ENCODE measurements at regions not wholly inside any gene's neighbourhood (a gene's known extent, or its start where the extent isn't known, plus 50 kb on each side); places are given as distances from the start of the nearest gene placed in this dataset.

- Mint-ChIP-seq H3K4me1 (ENCODE audit: low read depth, unreplicated experiment) (peaks cover 9% of the 10 kb centered on the region), H3K27me3 (ENCODE audit: unreplicated experiment) (no peaks in the 10 kb centered on the region), H3K36me3 (ENCODE audit: insufficient read depth, unreplicated experiment) (no peaks in the 10 kb centered on the region), H3K4me3 (ENCODE audit: low read depth, unreplicated experiment) (no peak overlapping the region), H3K27ac (ENCODE audit: unreplicated experiment) (no peak overlapping the region), H3K9me3 (ENCODE audit: low read depth, unreplicated experiment) (peaks cover 2% of the 10 kb centered on the region)
- BruUV-seq (replicated peaks): no TSS peak
- TF ChIP-seq CTCF (IDR thresholded peaks at IDR 0.05; ENCODE audit: unreplicated experiment): no peak
- no peak for DNase-seq
- CTCF ChIA-PET: interaction anchor here (1.0 kb wide), 1 partner anchor 268 kb away, joined by 3 read pairs; no protein-coding TSS in a partner anchor
- intact Hi-C loops (cut with micrococcal nuclease; ENCODE audit: unreplicated experiment): no loop called here
Measured at GRCh38 chr3:152176241-152176640, 92.5 kb upstream of the MBNL1 start.

GRCh38 chr3:152176998-152177397 lies 91.7 kb upstream of the MBNL1 start:
- H3K9me3 Mint-ChIP-seq (ENCODE audit: low read depth, unreplicated experiment): no peaks in the 10 kb centered on the region
- H3K4me1 Mint-ChIP-seq (ENCODE audit: low read depth, unreplicated experiment): peaks cover 9% of the 10 kb centered on the region
- H3K27me3 Mint-ChIP-seq (ENCODE audit: unreplicated experiment): no peaks in the 10 kb centered on the region
- no peak for TF ChIP-seq CTCF (IDR thresholded peaks at IDR 0.05; ENCODE audit: unreplicated experiment)
- no peak overlapping the region for H3K4me3 Mint-ChIP-seq (ENCODE audit: low read depth, unreplicated experiment)
- intact Hi-C loops (cut with micrococcal nuclease; ENCODE audit: unreplicated experiment): no loop called here
- no peak for DNase-seq
- CTCF ChIA-PET: no interaction called here
- no TSS peak for BruUV-seq (replicated peaks)
- H3K27ac Mint-ChIP-seq (ENCODE audit: unreplicated experiment): no peak overlapping the region
- no peaks in the 10 kb centered on the region for H3K36me3 Mint-ChIP-seq (ENCODE audit: insufficient read depth, unreplicated experiment)

GRCh38 chr3:152177757-152178156 lies 91.0 kb upstream of the MBNL1 start:
- intact Hi-C loops (cut with micrococcal nuclease; ENCODE audit: unreplicated experiment): no loop called here
- Mint-ChIP-seq H3K27me3 (ENCODE audit: unreplicated experiment) (no peaks in the 10 kb centered on the region), H3K36me3 (ENCODE audit: insufficient read depth, unreplicated experiment) (no peaks in the 10 kb centered on the region), H3K4me1 (ENCODE audit: low read depth, unreplicated experiment) (peaks cover 9% of the 10 kb centered on the region), H3K27ac (ENCODE audit: unreplicated experiment) (no peak overlapping the region), H3K9me3 (ENCODE audit: low read depth, unreplicated experiment) (no peaks in the 10 kb centered on the region), H3K4me3 (ENCODE audit: low read depth, unreplicated experiment) (no peak overlapping the region)
- no peak for DNase-seq
- CTCF ChIA-PET: no interaction called here
- no TSS peak for BruUV-seq (replicated peaks)
- TF ChIP-seq CTCF (IDR thresholded peaks at IDR 0.05; ENCODE audit: unreplicated experiment): no peak

- Mint-ChIP-seq H3K27ac (ENCODE audit: unreplicated experiment) (no peak overlapping the region), H3K4me3 (ENCODE audit: low read depth, unreplicated experiment) (no peak overlapping the region), H3K36me3 (ENCODE audit: insufficient read depth, unreplicated experiment) (no peaks in the 10 kb centered on the region), H3K4me1 (ENCODE audit: low read depth, unreplicated experiment) (peaks cover 8% of the 10 kb centered on the region), H3K27me3 (ENCODE audit: unreplicated experiment) (no peaks in the 10 kb centered on the region), H3K9me3 (ENCODE audit: low read depth, unreplicated experiment) (no peaks in the 10 kb centered on the region)
- CTCF ChIA-PET: interaction anchor here (0.6 to 1.6 kb wide), 6 partner anchors 10 to 289 kb away, joined by 3 to 17 read pairs (median 4); no protein-coding TSS in a partner anchor
- no TSS peak for BruUV-seq (replicated peaks)
- DNase-seq: peak; percentile 58
- peak; percentile 24 for TF ChIP-seq CTCF (IDR thresholded peaks at IDR 0.05; ENCODE audit: unreplicated experiment)
- intact Hi-C loops (cut with micrococcal nuclease; ENCODE audit: unreplicated experiment): loop anchor here (1.0 to 5.0 kb wide), 2 partner anchors 99 to 261 kb away; no protein-coding TSS in a partner anchor
Measured at GRCh38 chr3:152183473-152183872, 85.3 kb upstream of the MBNL1 start.
